ENCODE measurements at regions not wholly inside any gene's neighbourhood (a gene's known extent, or its start where the extent isn't known, plus 50 kb on each side); places are given as distances from the start of the nearest gene placed in this dataset.

DNA sequence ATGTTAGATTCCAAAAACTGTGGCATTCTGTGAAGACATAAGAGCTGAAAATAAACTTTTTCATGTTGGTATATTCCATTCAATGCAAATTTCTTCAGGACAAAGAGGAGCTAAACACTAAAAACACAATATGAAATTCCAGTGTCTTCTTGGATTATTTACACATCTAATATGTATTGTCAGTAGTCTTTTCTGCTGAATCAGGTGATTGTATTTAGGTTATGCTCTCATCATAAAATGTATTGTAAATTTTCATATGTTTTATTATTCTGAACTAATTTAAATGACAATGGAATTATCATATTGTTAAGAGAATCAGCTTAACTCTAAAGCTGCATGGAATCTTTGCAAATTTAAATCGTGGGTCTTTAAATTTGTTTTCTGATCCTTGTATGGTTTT lies 526.7 kb downstream of the PDHA2 start:
- no peak for DNase-seq (ENCODE audit: low read depth)
- TF ChIP-seq, protein P1, sequence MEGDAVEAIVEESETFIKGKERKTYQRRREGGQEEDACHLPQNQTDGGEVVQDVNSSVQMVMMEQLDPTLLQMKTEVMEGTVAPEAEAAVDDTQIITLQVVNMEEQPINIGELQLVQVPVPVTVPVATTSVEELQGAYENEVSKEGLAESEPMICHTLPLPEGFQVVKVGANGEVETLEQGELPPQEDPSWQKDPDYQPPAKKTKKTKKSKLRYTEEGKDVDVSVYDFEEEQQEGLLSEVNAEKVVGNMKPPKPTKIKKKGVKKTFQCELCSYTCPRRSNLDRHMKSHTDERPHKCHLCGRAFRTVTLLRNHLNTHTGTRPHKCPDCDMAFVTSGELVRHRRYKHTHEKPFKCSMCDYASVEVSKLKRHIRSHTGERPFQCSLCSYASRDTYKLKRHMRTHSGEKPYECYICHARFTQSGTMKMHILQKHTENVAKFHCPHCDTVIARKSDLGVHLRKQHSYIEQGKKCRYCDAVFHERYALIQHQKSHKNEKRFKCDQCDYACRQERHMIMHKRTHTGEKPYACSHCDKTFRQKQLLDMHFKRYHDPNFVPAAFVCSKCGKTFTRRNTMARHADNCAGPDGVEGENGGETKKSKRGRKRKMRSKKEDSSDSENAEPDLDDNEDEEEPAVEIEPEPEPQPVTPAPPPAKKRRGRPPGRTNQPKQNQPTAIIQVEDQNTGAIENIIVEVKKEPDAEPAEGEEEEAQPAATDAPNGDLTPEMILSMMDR (conservative IDR thresholded peaks at IDR 0.05; ENCODE audit: low read depth, low read length), result no peak
- no peak overlapping the region for H3K4me3 ChIP-seq (ENCODE audit: low read depth, low read length)

GRCh38 chr4:96375367-96375766 lies 535.5 kb downstream of the PDHA2 start:
- DNase-seq (ENCODE audit: low read depth), result no peak
- H3K4me3 ChIP-seq (ENCODE audit: low read depth, low read length), result no peak overlapping the region
- TF ChIP-seq, protein P1 (conservative IDR thresholded peaks at IDR 0.05; ENCODE audit: low read depth, low read length), result no peak

GRCh38 chr4:96379524-96379923 lies 539.6 kb downstream of the PDHA2 start:
- TF ChIP-seq, protein P1 (conservative IDR thresholded peaks at IDR 0.05; ENCODE audit: low read depth, low read length), result no peak
- no peak overlapping the region for H3K4me3 ChIP-seq (ENCODE audit: low read depth, low read length)
- no peak for DNase-seq (ENCODE audit: low read depth)

DNA sequence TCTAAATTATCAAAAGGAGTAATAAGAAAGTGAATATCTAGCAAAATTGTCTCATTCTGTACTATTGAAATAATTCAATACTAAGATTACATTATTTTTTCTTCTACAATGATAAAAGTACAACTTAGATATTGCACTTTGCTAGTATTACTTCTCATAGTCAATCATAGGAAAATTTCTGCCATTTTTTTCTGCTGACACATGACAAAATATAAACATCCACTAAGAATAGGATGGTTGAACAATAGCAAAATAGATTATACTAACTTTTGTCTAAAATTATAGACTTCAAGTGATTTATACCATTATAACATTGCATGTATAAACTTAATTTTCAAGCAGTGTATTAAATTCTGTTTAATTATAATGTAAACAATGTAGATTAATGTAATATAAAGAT lies 540.2 kb downstream of the PDHA2 start:
- TF ChIP-seq, protein P1 (conservative IDR thresholded peaks at IDR 0.05; ENCODE audit: low read depth, low read length), result no peak
- no peak overlapping the region for H3K4me3 ChIP-seq (ENCODE audit: low read depth, low read length)
- DNase-seq (ENCODE audit: low read depth), result no peak

DNA sequence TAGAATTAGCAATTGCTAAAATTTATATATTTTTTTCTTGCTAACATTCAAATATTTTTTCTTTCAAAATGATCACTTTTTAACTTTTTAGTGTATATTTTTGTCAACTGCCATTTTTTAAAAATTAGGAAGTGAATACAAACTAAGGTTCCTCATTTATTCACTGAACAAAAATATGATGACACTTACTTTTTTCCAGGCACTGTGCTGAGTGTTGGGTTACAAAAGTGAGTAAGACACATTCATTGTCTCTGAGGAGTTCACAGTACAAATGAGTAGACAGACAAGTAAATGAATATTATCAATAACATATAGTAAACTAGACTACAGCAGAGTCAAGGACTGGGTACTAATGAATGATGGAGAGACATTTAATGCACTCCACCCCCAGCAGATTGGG lies 543.5 kb downstream of the PDHA2 start:
- no peak overlapping the region for H3K4me3 ChIP-seq (ENCODE audit: low read depth, low read length)
- TF ChIP-seq, protein P1 (conservative IDR thresholded peaks at IDR 0.05; ENCODE audit: low read depth, low read length), result no peak
- DNase-seq (ENCODE audit: low read depth), result no peak

- no peak for DNase-seq (ENCODE audit: low read depth)
- TF ChIP-seq, protein P1 (conservative IDR thresholded peaks at IDR 0.05; ENCODE audit: low read depth, low read length), result no peak
- H3K4me3 ChIP-seq (ENCODE audit: low read depth, low read length), result no peak overlapping the region
Observed at GRCh38 chr4:96389770-96390169, 549.9 kb downstream of the PDHA2 start.

GRCh38 chr4:96390404-96390803 lies 550.5 kb downstream of the PDHA2 start:
- TF ChIP-seq, protein P1 (conservative IDR thresholded peaks at IDR 0.05; ENCODE audit: low read depth, low read length), result no peak
- no peak for DNase-seq (ENCODE audit: low read depth)
- no peak overlapping the region for H3K4me3 ChIP-seq (ENCODE audit: low read depth, low read length)
